ENCODE measurements at regions not wholly inside any gene's neighbourhood (a gene's known extent, or its start where the extent isn't known, plus 50 kb on each side); places are given as distances from the start of the nearest gene placed in this dataset.

DNA sequence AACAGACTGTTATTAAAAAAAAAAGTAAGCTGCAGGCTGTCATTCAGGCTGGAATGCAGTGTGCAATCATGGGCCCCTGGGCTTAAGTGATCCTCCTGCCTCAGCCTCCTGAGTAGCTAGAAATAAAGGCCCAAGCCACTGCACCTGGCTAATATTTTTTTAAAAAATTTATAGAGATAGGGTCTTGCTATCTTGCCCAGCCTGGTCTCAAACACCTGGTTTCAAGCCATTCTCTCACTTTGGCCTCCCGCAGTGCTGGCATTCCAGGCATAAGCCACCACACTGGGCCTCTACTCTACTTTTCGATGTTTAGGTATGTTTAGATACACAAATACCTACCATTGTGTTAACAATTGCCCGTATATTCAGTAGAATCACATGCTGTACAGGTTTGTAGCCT lies 270.4 kb upstream of the PRKCQ start:
- TF ChIP-seq TAF1 (IDR thresholded peaks at IDR 0.05; ENCODE audit: low read depth) (no peak), TEAD4 (IDR thresholded peaks at IDR 0.05) (no peak), TCF12 (IDR thresholded peaks at IDR 0.05; ENCODE audit: low read depth) (no peak), NFIC (IDR thresholded peaks at IDR 0.05) (no peak), CREB1 (IDR thresholded peaks at IDR 0.05; ENCODE audit: low read depth) (no peak), CEBPB (IDR thresholded peaks at IDR 0.05) (no peak), FOXM1 (IDR thresholded peaks at IDR 0.05; ENCODE audit: borderline replicate concordance, low read depth) (no peak), YY1 (IDR thresholded peaks at IDR 0.05; ENCODE audit: low read depth) (no peak), RAD21 (IDR thresholded peaks at IDR 0.05; ENCODE audit: low read depth) (no peak), EP300 (IDR thresholded peaks at IDR 0.05; ENCODE audit: borderline replicate concordance) (no peak), EGR1 (IDR thresholded peaks at IDR 0.05) (no peak), ZBTB7A (IDR thresholded peaks at IDR 0.05; ENCODE audit: low read depth) (no peak)
- TF ChIP-seq, protein P1, sequence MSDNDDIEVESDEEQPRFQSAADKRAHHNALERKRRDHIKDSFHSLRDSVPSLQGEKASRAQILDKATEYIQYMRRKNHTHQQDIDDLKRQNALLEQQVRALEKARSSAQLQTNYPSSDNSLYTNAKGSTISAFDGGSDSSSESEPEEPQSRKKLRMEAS (IDR thresholded peaks at IDR 0.05), result no peak
- TF ChIP-seq, protein P2, sequence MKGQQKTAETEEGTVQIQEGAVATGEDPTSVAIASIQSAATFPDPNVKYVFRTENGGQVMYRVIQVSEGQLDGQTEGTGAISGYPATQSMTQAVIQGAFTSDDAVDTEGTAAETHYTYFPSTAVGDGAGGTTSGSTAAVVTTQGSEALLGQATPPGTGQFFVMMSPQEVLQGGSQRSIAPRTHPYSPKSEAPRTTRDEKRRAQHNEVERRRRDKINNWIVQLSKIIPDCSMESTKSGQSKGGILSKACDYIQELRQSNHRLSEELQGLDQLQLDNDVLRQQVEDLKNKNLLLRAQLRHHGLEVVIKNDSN (IDR thresholded peaks at IDR 0.05), result no peak
- TF ChIP-seq, protein P3, sequence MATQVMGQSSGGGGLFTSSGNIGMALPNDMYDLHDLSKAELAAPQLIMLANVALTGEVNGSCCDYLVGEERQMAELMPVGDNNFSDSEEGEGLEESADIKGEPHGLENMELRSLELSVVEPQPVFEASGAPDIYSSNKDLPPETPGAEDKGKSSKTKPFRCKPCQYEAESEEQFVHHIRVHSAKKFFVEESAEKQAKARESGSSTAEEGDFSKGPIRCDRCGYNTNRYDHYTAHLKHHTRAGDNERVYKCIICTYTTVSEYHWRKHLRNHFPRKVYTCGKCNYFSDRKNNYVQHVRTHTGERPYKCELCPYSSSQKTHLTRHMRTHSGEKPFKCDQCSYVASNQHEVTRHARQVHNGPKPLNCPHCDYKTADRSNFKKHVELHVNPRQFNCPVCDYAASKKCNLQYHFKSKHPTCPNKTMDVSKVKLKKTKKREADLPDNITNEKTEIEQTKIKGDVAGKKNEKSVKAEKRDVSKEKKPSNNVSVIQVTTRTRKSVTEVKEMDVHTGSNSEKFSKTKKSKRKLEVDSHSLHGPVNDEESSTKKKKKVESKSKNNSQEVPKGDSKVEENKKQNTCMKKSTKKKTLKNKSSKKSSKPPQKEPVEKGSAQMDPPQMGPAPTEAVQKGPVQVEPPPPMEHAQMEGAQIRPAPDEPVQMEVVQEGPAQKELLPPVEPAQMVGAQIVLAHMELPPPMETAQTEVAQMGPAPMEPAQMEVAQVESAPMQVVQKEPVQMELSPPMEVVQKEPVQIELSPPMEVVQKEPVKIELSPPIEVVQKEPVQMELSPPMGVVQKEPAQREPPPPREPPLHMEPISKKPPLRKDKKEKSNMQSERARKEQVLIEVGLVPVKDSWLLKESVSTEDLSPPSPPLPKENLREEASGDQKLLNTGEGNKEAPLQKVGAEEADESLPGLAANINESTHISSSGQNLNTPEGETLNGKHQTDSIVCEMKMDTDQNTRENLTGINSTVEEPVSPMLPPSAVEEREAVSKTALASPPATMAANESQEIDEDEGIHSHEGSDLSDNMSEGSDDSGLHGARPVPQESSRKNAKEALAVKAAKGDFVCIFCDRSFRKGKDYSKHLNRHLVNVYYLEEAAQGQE (IDR thresholded peaks at IDR 0.05; ENCODE audit: low read depth), result no peak

DNA sequence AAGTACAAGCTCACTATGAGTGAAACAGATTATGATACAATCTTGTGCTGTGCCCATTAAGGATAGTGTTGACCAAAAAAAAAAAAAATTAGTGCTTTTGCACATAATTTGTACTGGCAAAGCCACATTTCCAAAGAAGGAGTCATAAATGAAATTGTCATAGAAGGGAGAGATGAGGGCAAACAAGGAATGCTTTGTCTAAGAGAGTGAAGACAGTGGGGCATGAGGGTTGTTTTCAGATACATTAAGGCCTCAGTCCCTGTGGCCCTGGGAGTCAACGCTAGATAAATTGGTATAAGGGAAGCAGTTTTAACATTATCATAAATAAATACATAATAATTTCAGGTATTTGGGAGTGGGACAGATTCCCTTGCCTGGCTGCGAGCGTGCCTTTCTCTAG lies 267.5 kb upstream of the PRKCQ start:
- TF ChIP-seq EP300 (IDR thresholded peaks at IDR 0.05; ENCODE audit: borderline replicate concordance), result no peak
- TF ChIP-seq RAD21 (IDR thresholded peaks at IDR 0.05; ENCODE audit: low read depth), result no peak
- TF ChIP-seq, protein P3 (IDR thresholded peaks at IDR 0.05; ENCODE audit: low read depth), result no peak
- no peak for TF ChIP-seq TEAD4 (IDR thresholded peaks at IDR 0.05)
- TF ChIP-seq ZBTB7A (IDR thresholded peaks at IDR 0.05; ENCODE audit: low read depth), result no peak
- TF ChIP-seq, protein P1 (IDR thresholded peaks at IDR 0.05), result no peak
- no peak for TF ChIP-seq YY1 (IDR thresholded peaks at IDR 0.05; ENCODE audit: low read depth)
- TF ChIP-seq TCF12 (IDR thresholded peaks at IDR 0.05; ENCODE audit: low read depth), result no peak
- TF ChIP-seq FOXM1 (IDR thresholded peaks at IDR 0.05; ENCODE audit: borderline replicate concordance, low read depth), result no peak
- TF ChIP-seq, protein P2 (IDR thresholded peaks at IDR 0.05), result no peak
- TF ChIP-seq EGR1 (IDR thresholded peaks at IDR 0.05), result no peak
- no peak for TF ChIP-seq CEBPB (IDR thresholded peaks at IDR 0.05)
- TF ChIP-seq CREB1 (IDR thresholded peaks at IDR 0.05; ENCODE audit: low read depth), result no peak
- TF ChIP-seq TAF1 (IDR thresholded peaks at IDR 0.05; ENCODE audit: low read depth), result no peak
- TF ChIP-seq NFIC (IDR thresholded peaks at IDR 0.05), result no peak

DNA sequence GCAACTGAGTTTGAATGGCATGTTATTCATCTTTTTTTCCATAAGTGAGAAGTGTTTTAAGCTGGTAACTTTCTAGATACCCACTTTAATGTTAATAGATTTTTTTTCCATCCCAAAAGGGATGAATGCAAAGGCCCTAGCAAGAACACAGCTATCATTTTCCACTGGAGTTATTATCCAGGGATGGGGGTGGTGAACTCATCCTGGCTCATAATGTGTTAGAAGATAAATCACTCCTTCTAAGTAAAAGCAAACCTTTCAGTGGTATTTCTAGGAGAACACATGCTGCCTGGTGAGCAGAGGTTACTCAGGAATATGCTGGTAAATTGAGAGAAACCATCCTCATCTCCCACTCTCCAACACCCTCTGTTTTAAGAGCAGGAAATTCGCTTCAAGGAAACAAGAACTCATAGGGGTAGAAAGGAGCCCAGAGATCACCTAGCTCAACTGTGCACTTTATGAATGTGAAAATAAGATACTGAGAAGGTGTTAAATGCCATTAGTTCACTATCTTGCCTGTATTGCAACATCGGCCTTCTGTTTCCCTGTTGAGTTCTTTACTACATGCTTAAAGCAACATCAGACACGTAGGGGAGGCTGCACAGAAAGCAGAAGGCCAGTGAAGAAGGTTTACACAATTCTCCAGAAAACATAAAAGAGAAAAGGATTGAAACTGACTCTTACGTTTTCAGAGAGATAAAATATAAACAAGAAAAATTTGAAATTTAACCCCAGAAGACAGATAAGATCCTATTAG lies 264.0 kb upstream of the PRKCQ start:
- TF ChIP-seq TCF12 (IDR thresholded peaks at IDR 0.05; ENCODE audit: low read depth), result no peak
- TF ChIP-seq, protein P2 (IDR thresholded peaks at IDR 0.05), result no peak
- TF ChIP-seq CEBPB (IDR thresholded peaks at IDR 0.05), result no peak
- no peak for TF ChIP-seq EP300 (IDR thresholded peaks at IDR 0.05; ENCODE audit: borderline replicate concordance)
- no peak for TF ChIP-seq NFIC (IDR thresholded peaks at IDR 0.05)
- no peak for TF ChIP-seq FOXM1 (IDR thresholded peaks at IDR 0.05; ENCODE audit: borderline replicate concordance, low read depth)
- TF ChIP-seq TEAD4 (IDR thresholded peaks at IDR 0.05), result no peak
- TF ChIP-seq YY1 (IDR thresholded peaks at IDR 0.05; ENCODE audit: low read depth), result no peak
- TF ChIP-seq EGR1 (IDR thresholded peaks at IDR 0.05), result no peak
- TF ChIP-seq, protein P3 (IDR thresholded peaks at IDR 0.05; ENCODE audit: low read depth), result no peak
- no peak for TF ChIP-seq ZBTB7A (IDR thresholded peaks at IDR 0.05; ENCODE audit: low read depth)

All from Ishikawa (cell line).